HCT116 (cell line): ENCODE measurements at regions not wholly inside any gene's neighbourhood (a gene's known extent, or its start where the extent isn't known, plus 50 kb on each side); places are given as distances from the start of the nearest gene placed in this dataset.

Experiments used
- ATAC-seq: fragments of 200-7000 bp; cut with Tn5 transposase; 2 replicates; pipeline ENCODE4 v1.9.1; 2020; ENCODE audit warnings: mild to moderate bottlenecking, moderate library complexity
- BruUV-seq: library from RNA; stranded (reverse); fragments of 400-500 nt; replicated peaks from 2 replicates; lab custom pipeline; 2021; lab: Mats Ljungman, UMichigan
- CTCF ChIA-PET: fragments of 300-600 bp; sonication (Branson Sonifier 250); formaldehyde crosslinking; loops from one replicate; lab custom pipeline; 2021; ENCODE audit warnings: antibody characterized with exemption; lab: Charles Lee
- POLR2A ChIA-PET: fragments of 300-600, 350-600 bp; sonication (Branson Sonifier 250); formaldehyde crosslinking; loops from one replicate; lab custom pipeline; 2021; ENCODE audit warnings: antibody characterized with exemption; lab: Charles Lee
- RAD21 ChIA-PET, 2 experiments: fragments of 300-600 bp; sonication (Branson Sonifier 250); formaldehyde crosslinking; loops; one replicate each; lab custom pipeline; 2023; ENCODE audit warnings: low total read pairs in 2 of 2; ENCODE audit not compliant: uncharacterized antibody in 2 of 2, unreplicated experiment in 2 of 2, low non-redundant PET in 1 of 2; lab: Charles Lee
- DNase-seq: peaks from one replicate; pipeline ENCODE4 v3.0.0-alpha.2; 2010; ENCODE audit warnings: low read depth, low spot score
- H2AFZ ChIP-seq: fragments of 200-600 bp; shearing (Covaris generic), sonication (generic); 2 replicates; pipeline ENCODE4 v1.6.1; 2017; ENCODE audit warnings: low read depth, mixed run types, mixed read lengths, antibody characterized with exemption, low read length; ENCODE audit not compliant: poor library complexity, severe bottlenecking
- H3K27ac ChIP-seq: 2 replicates; pipeline ENCODE4 v1.5.1; 2012; ENCODE audit warnings: low read depth, low read length
- H3K27me3 ChIP-seq: fragments of 200-600 bp; sonication (generic); 2 replicates; pipeline ENCODE4 v1.6.1; 2016; ENCODE audit warnings: mixed run types, low read length, mixed read lengths; ENCODE audit not compliant: insufficient read depth
- H3K36me3 ChIP-seq, 2 experiments: fragments of 200-500 bp in 1 of 2; fragments of 200-600 bp in 1 of 2; sonication (Bioruptor generic) in 1 of 2; sonication (generic) in 1 of 2; 2 replicates each; pipeline versions ENCODE4 v1.5.1 to v1.6.1; 2014 to 2016; ENCODE audit warnings: low read length in 2 of 2, inconsistent platforms in 1 of 2, mixed read lengths in 1 of 2, mixed run types in 1 of 2; ENCODE audit not compliant: insufficient read depth in 2 of 2, control insufficient read depth in 1 of 2
- H3K4me1 ChIP-seq, 2 experiments: fragments of 200-600 bp in 1 of 2; sonication (generic) in 1 of 2; 2 replicates each; pipeline versions ENCODE4 v1.5.1 to v1.6.1; 2012 to 2017; ENCODE audit warnings: low read length in 2 of 2, inconsistent platforms in 1 of 2, mild to moderate bottlenecking in 1 of 2, mixed read lengths in 1 of 2, mixed run types in 1 of 2, moderate library complexity in 1 of 2; ENCODE audit not compliant: insufficient read depth in 2 of 2, control insufficient read depth in 1 of 2
- H3K4me2 ChIP-seq: fragments of 200-600 bp; sonication (generic); 2 replicates; pipeline ENCODE4 v1.6.1; 2017; ENCODE audit warnings: mixed run types, low read length, mixed read lengths
- H3K4me3 ChIP-seq, 2 experiments: fragments of 200-600 bp in 1 of 2; sonication (generic) in 1 of 2; replicated peaks in 1 of 2; 2 replicates each; pipeline ENCODE4 v1.5.1; 2011 to 2016; ENCODE audit warnings: low read length in 2 of 2, control low read depth in 1 of 2, low read depth in 1 of 2, mild to moderate bottlenecking in 1 of 2, mixed read lengths in 1 of 2, mixed run types in 1 of 2
- H3K79me2 ChIP-seq: fragments of 200-600 bp; sonication (generic); 2 replicates; pipeline ENCODE4 v1.6.1; 2017; ENCODE audit warnings: mild to moderate bottlenecking, mixed run types, low read length, moderate library complexity, mixed read lengths; ENCODE audit not compliant: insufficient read depth
- H3K9ac ChIP-seq: fragments of 200-600 bp; sonication (generic); 2 replicates; pipeline ENCODE4 v1.6.1; 2016; ENCODE audit warnings: low read length, mixed read lengths
- H3K9me2 ChIP-seq: fragments of 200-600 bp; sonication (generic), shearing (Covaris generic); 2 replicates; pipeline ENCODE4 v1.6.1; 2017; ENCODE audit warnings: mixed run types, mild to moderate bottlenecking, moderate library complexity; ENCODE audit not compliant: insufficient read depth
- H3K9me3 ChIP-seq, 2 experiments: fragments of 200-500 bp in 1 of 2; fragments of 200-600 bp in 1 of 2; sonication (Bioruptor generic) in 1 of 2; sonication (generic) in 1 of 2; 2 replicates each; pipeline ENCODE4 v1.6.1; 2014 to 2017; ENCODE audit warnings: low read length in 2 of 2, mixed read lengths in 2 of 2, inconsistent platforms in 1 of 2, low read depth in 1 of 2, mild to moderate bottlenecking in 1 of 2, mixed run types in 1 of 2, moderate library complexity in 1 of 2; ENCODE audit not compliant: control insufficient read depth in 1 of 2, insufficient read depth in 1 of 2
- H4K20me1 ChIP-seq: fragments of 200-600 bp; sonication (generic), shearing (Covaris generic); 2 replicates; pipeline ENCODE4 v1.6.1; 2017; ENCODE audit warnings: mixed run types, mild to moderate bottlenecking, moderate library complexity; ENCODE audit not compliant: insufficient read depth
- ATF3 ChIP-seq: IDR thresholded peaks from 2 replicates; pipeline ENCODE4 v1.6.1; 2012
- ELF1 ChIP-seq: IDR thresholded peaks from 2 replicates; pipeline ENCODE4 v1.6.1; 2012; ENCODE audit warnings: low read depth, borderline replicate concordance
- EZH2phosphoT487 ChIP-seq: fragments of 200-600 bp; IDR thresholded peaks from 2 replicates; pipeline ENCODE4 v1.6.1; 2018; ENCODE audit warnings: antibody characterized with exemption, borderline replicate concordance
- FOSL1 ChIP-seq: IDR thresholded peaks from 2 replicates; pipeline ENCODE4 v1.6.1; 2012; ENCODE audit warnings: low read depth
- JUND ChIP-seq: IDR thresholded peaks from 2 replicates; pipeline ENCODE4 v1.6.1; 2012
- MAX ChIP-seq: IDR thresholded peaks from 2 replicates; pipeline ENCODE4 v1.6.1; 2012
- POLR2A ChIP-seq: IDR thresholded peaks from 2 replicates; pipeline ENCODE4 v1.7.0; 2011; ENCODE audit warnings: borderline replicate concordance; ENCODE audit not compliant: insufficient read depth, insufficient read length; ENCODE audit errors: extremely low read depth
- POLR2AphosphoS5 ChIP-seq: IDR thresholded peaks from 2 replicates; pipeline ENCODE4 v1.6.1; 2011; ENCODE audit warnings: mild to moderate bottlenecking, low read depth, low read length, moderate library complexity
- SRF ChIP-seq: IDR thresholded peaks from 2 replicates; pipeline ENCODE4 v1.6.1; 2012; ENCODE audit warnings: low read depth
- TCF7L2 ChIP-seq: IDR thresholded peaks from 2 replicates; pipeline ENCODE4 v1.7.0; 2011; ENCODE audit warnings: borderline replicate concordance, inconsistent platforms; ENCODE audit not compliant: insufficient read depth, insufficient read length; ENCODE audit errors: extremely low read depth
- ZFX ChIP-seq: fragments of 450-650 bp; IDR thresholded peaks from 2 replicates; pipeline ENCODE4 v1.6.1; 2017
- ZNF274 ChIP-seq: fragments of 200-500 bp; sonication (Bioruptor generic); IDR thresholded peaks from 2 replicates; pipeline ENCODE4 v1.6.1; 2014; ENCODE audit warnings: mild to moderate bottlenecking, low read depth, low read length, inconsistent platforms
- intact Hi-C: fragments of 100-400 bp; cut with micrococcal nuclease; formaldehyde crosslinking; loops from 2 replicates; pipeline ENCODE4 v1.10.0; 2022

GRCh38 chr14:25113394-25113793 lies 63.4 kb upstream of the STXBP6 start:
- H3K27me3 ChIP-seq, result no peaks in the 10 kb centered on the region
- DNase-seq, result no peak
- H3K9me3 ChIP-seq, result peaks cover 0 to 22% of the 10 kb centered on the region in 2 experiments; a peak in 2 of 4 replicates
- H3K27ac ChIP-seq, result no peak overlapping the region
- no peaks in the 10 kb centered on the region for H3K9me2 ChIP-seq
- POLR2A ChIA-PET, result no interaction called here
- intact Hi-C loops, result no loop called here
- CTCF ChIA-PET, result no interaction called here
- H3K79me2 ChIP-seq, result no peaks in the 10 kb centered on the region
- no peaks in the 10 kb centered on the region for H3K36me3 ChIP-seq
- H4K20me1 ChIP-seq, result no peaks in the 10 kb centered on the region
- H3K4me2 ChIP-seq, result no peak overlapping the region
- no peak overlapping the region for H2AFZ ChIP-seq
- H3K9ac ChIP-seq, result no peak overlapping the region
- no peak overlapping the region for H3K4me3 ChIP-seq
- TF ChIP-seq FOSL1, result no peak
- TF ChIP-seq TCF7L2, result no peak
- TF ChIP-seq ELF1, result no peak
- TF ChIP-seq POLR2AphosphoS5, result no peak
- TF ChIP-seq ZNF274, result no peak
- TF ChIP-seq MAX, result no peak
- no peak for TF ChIP-seq EZH2phosphoT487
- TF ChIP-seq ATF3, result no peak
- TF ChIP-seq ZFX, result no peak
- no peak for TF ChIP-seq SRF
- TF ChIP-seq JUND, result no peak
- no peaks in the 10 kb centered on the region for H3K4me1 ChIP-seq
- no TSS peak for BruUV-seq
- RAD21 ChIA-PET, result no interaction called here
- no peak for ATAC-seq

GRCh38 chr14:25111061-25111601 lies 61.2 kb upstream of the STXBP6 start:
- intact Hi-C loops, result no loop called here
- CTCF ChIA-PET, result no interaction called here

More at GRCh38 chr14:25111061-25111601, 61.2 kb upstream of the STXBP6 start:
- Histone ChIP-seq H4K20me1 (no peaks in the 10 kb centered on the region), H3K4me1 (no peaks in the 10 kb centered on the region), H3K27me3 (no peaks in the 10 kb centered on the region), H3K79me2 (no peaks in the 10 kb centered on the region), H3K4me3 (no peak overlapping the region), H3K9me3 (peaks cover 0 to 19% of the 10 kb centered on the region in 2 experiments; a peak in 2 of 4 replicates), H3K4me2 (no peak overlapping the region), H3K36me3 (no peaks in the 10 kb centered on the region), H2AFZ (no peak overlapping the region), H3K27ac (no peak overlapping the region), H3K9ac (no peak overlapping the region), H3K9me2 (no peaks in the 10 kb centered on the region)
- ChIA-PET POLR2A (no interaction called here), RAD21 (no interaction called here)
- no peak for DNase-seq
- no TSS peak for BruUV-seq
- no peak for TF ChIP-seq JUND
- no peak for TF ChIP-seq FOSL1
- no peak for TF ChIP-seq ATF3
- no peak for TF ChIP-seq ZNF274
- TF ChIP-seq POLR2AphosphoS5, result no peak
- no peak for TF ChIP-seq POLR2A
- no peak for TF ChIP-seq MAX
- no peak for TF ChIP-seq ELF1
- ATAC-seq, result no peak
